HFFc6 (cell line): ENCODE measurements at regions not wholly inside any gene's neighbourhood (a gene's known extent, or its start where the extent isn't known, plus 50 kb on each side); places are given as distances from the start of the nearest gene placed in this dataset.

Experiments used
- DNase-seq: peaks from one replicate; pipeline ENCODE4 v3.0.0-alpha.2; 2018
- H3K27ac Mint-ChIP-seq: 2 replicates; pipeline ENCODE4 v1.8.0; 2020; ENCODE audit warnings: mild to moderate bottlenecking, mixed read lengths
- H3K27me3 Mint-ChIP-seq: 2 replicates; pipeline ENCODE4 v1.8.0; 2021; ENCODE audit warnings: mild to moderate bottlenecking, moderate library complexity, mixed read lengths; ENCODE audit not compliant: insufficient read depth
- H3K36me3 Mint-ChIP-seq: 2 replicates; pipeline ENCODE4 v1.8.0; 2021; ENCODE audit warnings: low read depth, mixed read lengths
- H3K4me1 Mint-ChIP-seq: 2 replicates; pipeline ENCODE4 v1.8.0; 2020; ENCODE audit warnings: low read depth, mixed read lengths
- H3K4me3 Mint-ChIP-seq: 2 replicates; pipeline ENCODE4 v1.8.0; 2020; ENCODE audit warnings: mild to moderate bottlenecking, moderate library complexity, mixed read lengths
- H3K9me3 Mint-ChIP-seq: 2 replicates; pipeline ENCODE4 v1.8.0; 2020; ENCODE audit warnings: mild to moderate bottlenecking, mixed read lengths
- TF ChIP-seq, protein P1 (sequence below): fragments of 200-600 bp; sonication (generic); IDR thresholded peaks from 2 replicates; pipeline ENCODE4 v1.5.0; 2021; ENCODE audit warnings: antibody characterized with exemption, mild to moderate bottlenecking

DNA sequence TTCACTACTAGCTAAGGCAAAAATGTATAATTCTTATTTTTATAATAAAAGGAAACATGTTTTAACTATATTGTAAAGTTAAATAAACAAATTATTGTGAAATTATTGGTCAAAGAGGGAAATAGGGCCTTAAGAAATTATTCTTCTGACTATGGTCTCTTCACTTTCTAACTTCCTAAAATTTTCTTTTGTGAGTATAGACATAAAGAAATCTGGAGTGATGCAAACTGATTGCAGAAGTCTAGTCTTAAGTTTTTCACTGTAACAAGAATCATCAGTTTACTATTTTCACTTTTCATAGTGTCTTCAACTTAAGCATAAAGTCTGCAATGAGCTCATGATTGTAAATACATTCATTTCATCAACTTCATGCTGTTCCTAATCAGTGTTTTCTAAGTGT is 525.4 kb downstream of the TFEC start:
- Mint-ChIP-seq H3K4me3 (no peak overlapping the region), H3K27me3 (no peaks in the 10 kb centered on the region; the same call in 1 of the 2 replicates), H3K9me3 (no peaks in the 10 kb centered on the region), H3K4me1 (no peaks in the 10 kb centered on the region), H3K36me3 (no peaks in the 10 kb centered on the region), H3K27ac (no peak overlapping the region)
- TF ChIP-seq, protein P1, sequence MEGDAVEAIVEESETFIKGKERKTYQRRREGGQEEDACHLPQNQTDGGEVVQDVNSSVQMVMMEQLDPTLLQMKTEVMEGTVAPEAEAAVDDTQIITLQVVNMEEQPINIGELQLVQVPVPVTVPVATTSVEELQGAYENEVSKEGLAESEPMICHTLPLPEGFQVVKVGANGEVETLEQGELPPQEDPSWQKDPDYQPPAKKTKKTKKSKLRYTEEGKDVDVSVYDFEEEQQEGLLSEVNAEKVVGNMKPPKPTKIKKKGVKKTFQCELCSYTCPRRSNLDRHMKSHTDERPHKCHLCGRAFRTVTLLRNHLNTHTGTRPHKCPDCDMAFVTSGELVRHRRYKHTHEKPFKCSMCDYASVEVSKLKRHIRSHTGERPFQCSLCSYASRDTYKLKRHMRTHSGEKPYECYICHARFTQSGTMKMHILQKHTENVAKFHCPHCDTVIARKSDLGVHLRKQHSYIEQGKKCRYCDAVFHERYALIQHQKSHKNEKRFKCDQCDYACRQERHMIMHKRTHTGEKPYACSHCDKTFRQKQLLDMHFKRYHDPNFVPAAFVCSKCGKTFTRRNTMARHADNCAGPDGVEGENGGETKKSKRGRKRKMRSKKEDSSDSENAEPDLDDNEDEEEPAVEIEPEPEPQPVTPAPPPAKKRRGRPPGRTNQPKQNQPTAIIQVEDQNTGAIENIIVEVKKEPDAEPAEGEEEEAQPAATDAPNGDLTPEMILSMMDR: no peak
- no peak for DNase-seq

GRCh38 chr7:115499956-115500355 is 530.6 kb downstream of the TFEC start:
- Mint-ChIP-seq H3K36me3 (no peaks in the 10 kb centered on the region), H3K4me1 (peaks cover under 1% of the 10 kb centered on the region; the same call in 1 of the 2 replicates), H3K27me3 (no peaks in the 10 kb centered on the region; the same call in 1 of the 2 replicates), H3K27ac (no peak overlapping the region), H3K9me3 (no peaks in the 10 kb centered on the region), H3K4me3 (no peak overlapping the region)
- TF ChIP-seq, protein P1: no peak
- no peak for DNase-seq

DNA sequence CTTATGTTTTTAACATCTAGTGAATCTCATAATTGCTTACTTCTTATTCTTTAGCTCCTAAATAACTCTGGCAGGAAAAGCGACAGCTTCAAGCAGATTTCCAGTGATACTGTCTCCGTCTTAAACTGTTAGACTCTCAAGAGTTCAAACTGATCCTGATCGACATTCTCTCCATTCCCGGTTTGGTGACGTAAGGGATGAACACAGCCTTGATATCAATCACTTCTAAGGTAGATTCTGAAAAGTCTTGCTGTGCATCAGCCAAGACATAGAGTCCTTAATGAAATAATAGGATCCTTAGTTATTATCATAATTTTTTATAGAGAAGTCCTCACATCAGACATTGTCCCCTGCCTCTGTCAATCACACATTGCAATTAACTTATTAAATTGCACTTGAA is 534.6 kb downstream of the TFEC start:
- no peak overlapping the region for H3K27ac Mint-ChIP-seq

GRCh38 chr7:115494529-115495147 is 535.9 kb downstream of the TFEC start:
- no peaks in the 10 kb centered on the region for H3K27me3 Mint-ChIP-seq
- TF ChIP-seq, protein P1: no peak
- peaks cover 25% of the 10 kb centered on the region for H3K4me1 Mint-ChIP-seq
- no peaks in the 10 kb centered on the region for H3K36me3 Mint-ChIP-seq
- H3K27ac Mint-ChIP-seq: no peak overlapping the region
- no peaks in the 10 kb centered on the region for H3K9me3 Mint-ChIP-seq
- no peak for DNase-seq
- H3K4me3 Mint-ChIP-seq: no peak overlapping the region

More for the DNA sequence above, 534.6 kb downstream of the TFEC start:
- Mint-ChIP-seq H3K4me1 (peaks cover 25% of the 10 kb centered on the region), H3K27me3 (no peaks in the 10 kb centered on the region), H3K36me3 (no peaks in the 10 kb centered on the region), H3K4me3 (no peak overlapping the region), H3K9me3 (no peaks in the 10 kb centered on the region)
- TF ChIP-seq, protein P1: no peak
- no peak for DNase-seq

- H3K36me3 Mint-ChIP-seq: no peaks in the 10 kb centered on the region
- H3K27me3 Mint-ChIP-seq: no peaks in the 10 kb centered on the region
- no peak overlapping the region for H3K27ac Mint-ChIP-seq
Observed at GRCh38 chr7:115493381-115493780, 537.2 kb downstream of the TFEC start.

More at GRCh38 chr7:115493381-115493780, 537.2 kb downstream of the TFEC start:
- Mint-ChIP-seq H3K4me1 (peaks cover 25% of the 10 kb centered on the region), H3K4me3 (no peak overlapping the region), H3K9me3 (no peaks in the 10 kb centered on the region)
- no peak for DNase-seq
- TF ChIP-seq, protein P1: no peak
